Common myeloid progenitor, CD34-positive (primary cell): ENCODE measurements at regions not wholly inside any gene's neighbourhood (a gene's known extent, or its start where the extent isn't known, plus 50 kb on each side); places are given as distances from the start of the nearest gene placed in this dataset.
"Not testable (repeated sequence)": the region's sequence is repeated elsewhere in the genome, so short reads cannot be mapped to it uniquely, and the experiment has no call there.

Experiments
- CTCF ChIA-PET: fragments of 350-600 bp; sonication (Branson Sonifier 250); formaldehyde crosslinking; loops from one replicate; lab custom pipeline; 2021; ENCODE audit warnings: antibody characterized with exemption; lab: Charles Lee
- POLR2A ChIA-PET: fragments of 350-600 bp; sonication (Branson Sonifier 250); formaldehyde crosslinking; loops from one replicate; lab custom pipeline; 2021; ENCODE audit warnings: antibody characterized with exemption; lab: Charles Lee
- DNase-seq, 3 donors: peaks; one replicate each; pipeline versions ENCODE4 v3.0.0 to v3.0.0-alpha.2; 2013
- H3K27ac ChIP-seq, 2 experiments: 1 replicate in 1 of 2; 2 replicates in 1 of 2; pipeline ENCODE4 v1.7.0; 2013; ENCODE audit warnings: inconsistent platforms in 2 of 2, low read length in 2 of 2, mild to moderate bottlenecking in 2 of 2, low read depth in 1 of 2, moderate library complexity in 1 of 2; ENCODE audit not compliant: severe bottlenecking in 2 of 2, insufficient read depth in 1 of 2, poor library complexity in 1 of 2
- H3K27me3 ChIP-seq, 5 experiments: replicated peaks in 2 of 5; 1 replicate in 3 of 5; 2 replicates in 2 of 5; pipeline versions ENCODE4 v1.6.1 to v1.7.0; 2013; ENCODE audit warnings: low read length in 4 of 5, mild to moderate bottlenecking in 2 of 5, moderate library complexity in 2 of 5, inconsistent platforms in 1 of 5; ENCODE audit not compliant: insufficient read depth in 5 of 5, control insufficient read depth in 4 of 5
- H3K36me3 ChIP-seq, 4 experiments: 1 replicate in 2 of 4; 2 replicates in 2 of 4; pipeline versions ENCODE4 v1.6.1 to v1.7.0; 2013; ENCODE audit warnings: low read length in 3 of 4, control low read depth in 1 of 4, mild to moderate bottlenecking in 1 of 4; ENCODE audit not compliant: control insufficient read depth in 4 of 4, insufficient read depth in 4 of 4
- H3K4me1 ChIP-seq, 4 experiments: 1 replicate in 3 of 4; 2 replicates in 1 of 4; pipeline versions ENCODE4 v1.6.1 to v1.7.1; 2013; ENCODE audit warnings: low read length in 3 of 4, mild to moderate bottlenecking in 3 of 4, control low read depth in 1 of 4, inconsistent platforms in 1 of 4, moderate library complexity in 1 of 4; ENCODE audit not compliant: control insufficient read depth in 4 of 4, insufficient read depth in 4 of 4; ENCODE audit errors: control extremely low read depth in 1 of 4
- H3K4me3 ChIP-seq, 7 experiments: 1 replicate in 4 of 7; 2 replicates in 3 of 7; pipeline versions ENCODE4 v1.5.1 to v1.7.0; 2013; ENCODE audit warnings: mild to moderate bottlenecking in 7 of 7, low read length in 6 of 7, moderate library complexity in 6 of 7, inconsistent platforms in 2 of 7, low read depth in 2 of 7, control low read depth in 1 of 7; ENCODE audit not compliant: insufficient read depth in 4 of 7, control insufficient read depth in 1 of 7; ENCODE audit errors: extremely low read depth in 1 of 7
- H3K9me3 ChIP-seq, 5 experiments: 1 replicate in 4 of 5; 2 replicates in 1 of 5; pipeline versions ENCODE4 v1.6.1 to v1.7.1; 2013; ENCODE audit warnings: low read length in 4 of 5, mild to moderate bottlenecking in 2 of 5, inconsistent platforms in 1 of 5, low read depth in 1 of 5, moderate library complexity in 1 of 5; ENCODE audit not compliant: control insufficient read depth in 4 of 5, insufficient read depth in 2 of 5; ENCODE audit errors: control extremely low read depth in 1 of 5
- WGBS: methylation state at CpG from one replicate; pipeline ENCODE4 v1.1.5; 2013; ENCODE audit not compliant: insufficient coverage; 5-methylcytosine and 5-hydroxymethylcytosine counted together

DNA sequence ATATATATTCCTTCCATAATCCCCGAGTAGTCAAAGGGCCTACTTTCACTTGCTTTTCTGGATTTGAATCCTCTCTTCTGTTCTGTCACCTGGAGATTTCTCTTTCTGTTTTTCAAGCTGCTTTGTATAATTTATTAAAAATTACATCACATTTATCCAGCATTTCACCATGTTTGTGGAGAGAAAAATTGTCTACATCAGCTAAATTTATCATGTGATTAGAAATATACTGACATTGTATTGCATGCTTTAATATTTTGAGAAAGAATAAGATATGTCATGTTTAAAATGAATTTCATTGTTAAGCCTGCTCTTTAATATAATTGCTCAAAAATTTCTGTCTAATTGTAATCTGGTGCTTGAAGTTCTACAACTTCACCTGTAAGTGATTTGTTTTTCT lies 323.1 kb upstream of the DKK2 start:
- Histone ChIP-seq H3K27me3 (no peaks in the 10 kb centered on the region), H3K36me3 (no peaks in the 10 kb centered on the region), H3K4me1 (no peaks in the 10 kb centered on the region), H3K9me3 (no peaks in the 10 kb centered on the region), H3K27ac (no peak overlapping the region), H3K4me3 (no peak overlapping the region)
- CTCF ChIA-PET = no interaction called here
- no CpG with 5 or more reads among the region's 1 CpG for WGBS
- no peak for DNase-seq
- POLR2A ChIA-PET = no interaction called here

DNA sequence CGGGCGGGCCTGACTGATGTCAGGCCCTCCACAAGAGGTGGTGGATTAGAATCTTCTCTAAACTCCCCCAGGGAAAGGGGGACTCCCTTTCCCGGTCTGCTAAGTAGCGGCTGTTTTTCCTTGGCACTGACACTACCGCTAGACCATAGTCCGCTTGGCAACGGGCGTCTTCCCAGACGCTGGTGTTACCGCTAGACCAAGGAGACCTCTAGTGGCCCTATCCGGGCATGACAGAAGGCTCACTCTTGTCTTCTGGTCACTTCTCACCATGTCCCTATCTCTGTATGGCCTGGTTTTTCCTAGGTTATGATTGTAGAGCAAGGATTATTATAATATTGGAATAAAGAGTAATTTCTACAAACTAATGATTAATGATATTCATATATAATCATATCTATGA lies 318.2 kb upstream of the DKK2 start:
- CTCF ChIA-PET, H3K9me3 ChIP-seq, H3K27ac ChIP-seq, H3K36me3 ChIP-seq, DNase-seq, H3K4me1 ChIP-seq, H3K4me3 ChIP-seq, POLR2A ChIA-PET, H3K27me3 ChIP-seq: not testable (repeated sequence)
- WGBS = 85% methylated on average over 8 of the region's 11 CpGs

DNA sequence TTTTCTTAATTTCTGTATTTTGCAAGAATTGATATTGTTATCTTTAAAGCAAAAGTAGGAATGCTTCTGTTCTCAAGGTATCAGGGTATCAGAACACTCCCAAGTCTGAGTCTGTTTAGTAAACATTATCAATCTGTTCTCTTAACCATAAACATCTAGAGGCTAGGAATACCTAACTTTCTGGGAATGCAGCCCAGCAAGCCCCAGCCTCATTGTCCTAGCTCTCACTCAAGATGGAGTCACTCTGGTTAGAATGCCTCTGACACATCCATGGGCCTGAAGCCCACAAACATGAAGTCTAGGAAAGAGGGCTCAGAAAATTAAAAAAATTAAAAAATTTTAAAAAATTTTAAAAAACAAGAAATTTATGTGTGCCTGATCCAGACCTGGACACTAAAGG lies 315.1 kb upstream of the DKK2 start:
- no peak overlapping the region for H3K27ac ChIP-seq
- H3K9me3 ChIP-seq = no peaks in the 10 kb centered on the region
- no peak for DNase-seq
- CTCF ChIA-PET = no interaction called here
- no peaks in the 10 kb centered on the region for H3K4me1 ChIP-seq
- no peaks in the 10 kb centered on the region for H3K27me3 ChIP-seq
- POLR2A ChIA-PET = no interaction called here
- H3K36me3 ChIP-seq = no peaks in the 10 kb centered on the region
- no peak overlapping the region for H3K4me3 ChIP-seq

- CTCF ChIA-PET = no interaction called here
- H3K27ac ChIP-seq = no peak overlapping the region
- no peaks in the 10 kb centered on the region for H3K36me3 ChIP-seq
- no peaks in the 10 kb centered on the region for H3K27me3 ChIP-seq
- POLR2A ChIA-PET = no interaction called here
- DNase-seq = no peak
- H3K9me3 ChIP-seq = no peaks in the 10 kb centered on the region
- no peak overlapping the region for H3K4me3 ChIP-seq
- no peaks in the 10 kb centered on the region for H3K4me1 ChIP-seq
These were observed 313.6 kb upstream of the DKK2 start for GRCh38 chr4:107349732-107350131.

DNA sequence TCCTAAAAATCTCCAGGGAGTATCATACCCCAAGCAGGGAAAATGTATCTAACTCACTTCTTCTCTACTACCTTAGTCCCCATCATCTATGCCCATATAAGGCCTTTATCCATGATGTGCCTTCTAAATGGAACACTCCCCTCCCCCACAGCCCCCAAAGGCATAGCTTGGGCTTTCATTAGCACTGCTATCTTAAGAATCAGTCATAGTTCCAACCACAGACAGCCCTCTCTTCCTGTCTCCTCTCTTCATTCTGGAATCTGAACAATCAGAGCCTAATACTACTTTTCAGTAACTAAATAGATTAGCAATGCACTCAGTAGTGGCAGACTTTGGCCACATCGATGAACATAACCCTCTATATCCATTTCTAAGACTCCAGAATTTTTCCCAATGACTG lies 313.2 kb upstream of the DKK2 start:
- DNase-seq = no peak
- no peaks in the 10 kb centered on the region for H3K36me3 ChIP-seq
- no peak overlapping the region for H3K4me3 ChIP-seq
- H3K27ac ChIP-seq = no peak overlapping the region
- H3K4me1 ChIP-seq = no peaks in the 10 kb centered on the region
- ChIA-PET CTCF (no interaction called here), POLR2A (no interaction called here)
- H3K27me3 ChIP-seq = no peaks in the 10 kb centered on the region
- no peaks in the 10 kb centered on the region for H3K9me3 ChIP-seq
- WGBS = 67% methylated on average over 1 of the region's 1 CpG

GRCh38 chr4:107348188-107349050 lies 312.3 kb upstream of the DKK2 start:
- WGBS = 72% methylated on average over 3 of the region's 6 CpGs
- Histone ChIP-seq H3K9me3 (no peaks in the 10 kb centered on the region), H3K4me3 (no peak overlapping the region), H3K36me3 (no peaks in the 10 kb centered on the region), H3K27ac (no peak overlapping the region), H3K4me1 (no peaks in the 10 kb centered on the region), H3K27me3 (no peaks in the 10 kb centered on the region)
- ChIA-PET CTCF (no interaction called here), POLR2A (no interaction called here)
- no peak for DNase-seq

GRCh38 chr4:107333518-107333917 lies 297.4 kb upstream of the DKK2 start:
- Histone ChIP-seq H3K4me3 (no peak overlapping the region), H3K27ac (no peak overlapping the region), H3K27me3 (no peaks in the 10 kb centered on the region), H3K36me3 (no peaks in the 10 kb centered on the region), H3K4me1 (no peaks in the 10 kb centered on the region), H3K9me3 (peaks cover 0 to under 1% (median 0%) of the 10 kb centered on the region in 5 experiments)
- no peak for DNase-seq
- POLR2A ChIA-PET = interaction anchor here (0.6 kb wide), 1 partner anchor 108 kb away, joined by 3 read pairs; no protein-coding TSS in a partner anchor
- CTCF ChIA-PET = no interaction called here
- WGBS = 88% methylated on average over 1 of the region's 1 CpG
